RWPE2 (cell line): ENCODE measurements at regions not wholly inside any gene's neighbourhood (a gene's known extent, or its start where the extent isn't known, plus 50 kb on each side); places are given as distances from the start of the nearest gene placed in this dataset.

Experiments used
- ATAC-seq: fragments of 200-7000 bp; cut with Tn5 transposase; 3 replicates; pipeline ENCODE4 v1.9.1; 2021; ENCODE audit warnings: low read depth
- DNase-seq: peaks from one replicate; pipeline ENCODE4 v3.0.0-alpha.2; 2020; ENCODE audit warnings: low spot score
- H3K27ac ChIP-seq: fragments of 450-650 bp; 2 replicates; pipeline ENCODE4 v1.5.1; 2017; ENCODE audit warnings: mild to moderate bottlenecking; ENCODE audit not compliant: poor library complexity, severe bottlenecking
- H3K27me3 ChIP-seq: fragments of 250-450 bp; sonication (Bioruptor Pico); 2 replicates; pipeline ENCODE4 v1.5.1; 2021; ENCODE audit warnings: mild to moderate bottlenecking, moderate library complexity; ENCODE audit not compliant: insufficient read depth, poor library complexity, severe bottlenecking
- H3K36me3 ChIP-seq: fragments of 250-450 bp; sonication (Bioruptor Pico); 2 replicates; pipeline ENCODE4 v1.5.1; 2020; ENCODE audit warnings: low read depth, mild to moderate bottlenecking, moderate library complexity
- H3K4me1 ChIP-seq: fragments of 250-450 bp; sonication (Bioruptor Pico); 2 replicates; pipeline ENCODE4 v1.5.1; 2021; ENCODE audit warnings: mild to moderate bottlenecking, moderate library complexity; ENCODE audit not compliant: insufficient read depth, poor library complexity, severe bottlenecking
- H3K4me3 ChIP-seq: fragments of 250-450 bp; sonication (Bioruptor Pico); 2 replicates; pipeline ENCODE4 v1.5.1; 2021; ENCODE audit warnings: mild to moderate bottlenecking, moderate library complexity; ENCODE audit not compliant: severe bottlenecking
- H3K9me3 ChIP-seq: fragments of 250-450 bp; sonication (Bioruptor Pico); 2 replicates; pipeline ENCODE4 v1.5.1; 2021; ENCODE audit warnings: mild to moderate bottlenecking, moderate library complexity; ENCODE audit not compliant: severe bottlenecking
- TF ChIP-seq, protein P1 (sequence below): fragments of 450-650 bp; IDR thresholded peaks from one replicate; pipeline ENCODE4 v1.5.1; 2017; ENCODE audit warnings: mild to moderate bottlenecking, moderate library complexity; ENCODE audit not compliant: poor library complexity, severe bottlenecking

DNA sequence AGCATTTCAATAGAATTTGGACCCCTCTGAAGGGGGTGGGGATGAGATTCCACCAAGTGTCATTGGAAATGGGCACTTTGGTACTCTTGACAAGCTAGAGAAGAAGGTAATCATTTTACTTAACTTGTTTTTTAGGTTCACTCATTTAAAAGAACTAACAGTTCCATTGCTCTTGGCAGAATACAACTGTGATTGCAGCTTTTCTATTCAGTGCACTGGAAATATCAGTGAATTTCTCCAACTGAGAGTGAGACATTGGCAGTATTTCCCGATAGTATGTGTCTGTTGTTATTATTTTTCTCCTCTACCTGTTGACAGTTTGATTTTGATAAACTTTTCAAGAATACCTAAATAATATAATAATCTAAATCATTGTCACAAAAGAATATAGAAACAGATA, 1356.7 kb upstream of the NXPH2 start:
- H3K27ac ChIP-seq: no peak overlapping the region
- DNase-seq (no peak), ATAC-seq (no peak)
- H3K27me3 ChIP-seq: no peaks in the 10 kb centered on the region
- TF ChIP-seq, protein P1, sequence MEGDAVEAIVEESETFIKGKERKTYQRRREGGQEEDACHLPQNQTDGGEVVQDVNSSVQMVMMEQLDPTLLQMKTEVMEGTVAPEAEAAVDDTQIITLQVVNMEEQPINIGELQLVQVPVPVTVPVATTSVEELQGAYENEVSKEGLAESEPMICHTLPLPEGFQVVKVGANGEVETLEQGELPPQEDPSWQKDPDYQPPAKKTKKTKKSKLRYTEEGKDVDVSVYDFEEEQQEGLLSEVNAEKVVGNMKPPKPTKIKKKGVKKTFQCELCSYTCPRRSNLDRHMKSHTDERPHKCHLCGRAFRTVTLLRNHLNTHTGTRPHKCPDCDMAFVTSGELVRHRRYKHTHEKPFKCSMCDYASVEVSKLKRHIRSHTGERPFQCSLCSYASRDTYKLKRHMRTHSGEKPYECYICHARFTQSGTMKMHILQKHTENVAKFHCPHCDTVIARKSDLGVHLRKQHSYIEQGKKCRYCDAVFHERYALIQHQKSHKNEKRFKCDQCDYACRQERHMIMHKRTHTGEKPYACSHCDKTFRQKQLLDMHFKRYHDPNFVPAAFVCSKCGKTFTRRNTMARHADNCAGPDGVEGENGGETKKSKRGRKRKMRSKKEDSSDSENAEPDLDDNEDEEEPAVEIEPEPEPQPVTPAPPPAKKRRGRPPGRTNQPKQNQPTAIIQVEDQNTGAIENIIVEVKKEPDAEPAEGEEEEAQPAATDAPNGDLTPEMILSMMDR: no peak
- no peaks in the 10 kb centered on the region for H3K36me3 ChIP-seq
- no peak overlapping the region for H3K4me3 ChIP-seq
- no peaks in the 10 kb centered on the region for H3K9me3 ChIP-seq
- no peaks in the 10 kb centered on the region for H3K4me1 ChIP-seq

GRCh38 chr2:140136366-140136765, 1356.2 kb upstream of the NXPH2 start:
- no peaks in the 10 kb centered on the region for H3K27me3 ChIP-seq
- H3K9me3 ChIP-seq: no peaks in the 10 kb centered on the region
- TF ChIP-seq, protein P1: no peak
- no peak overlapping the region for H3K27ac ChIP-seq
- no peak overlapping the region for H3K4me3 ChIP-seq
- H3K36me3 ChIP-seq: no peaks in the 10 kb centered on the region
- no peaks in the 10 kb centered on the region for H3K4me1 ChIP-seq
- ATAC-seq: no peak
- no peak for DNase-seq

GRCh38 chr2:140128909-140129308, 1348.7 kb upstream of the NXPH2 start:
- no peaks in the 10 kb centered on the region for H3K27me3 ChIP-seq
- TF ChIP-seq, protein P1: no peak
- H3K9me3 ChIP-seq: no peaks in the 10 kb centered on the region

DNA sequence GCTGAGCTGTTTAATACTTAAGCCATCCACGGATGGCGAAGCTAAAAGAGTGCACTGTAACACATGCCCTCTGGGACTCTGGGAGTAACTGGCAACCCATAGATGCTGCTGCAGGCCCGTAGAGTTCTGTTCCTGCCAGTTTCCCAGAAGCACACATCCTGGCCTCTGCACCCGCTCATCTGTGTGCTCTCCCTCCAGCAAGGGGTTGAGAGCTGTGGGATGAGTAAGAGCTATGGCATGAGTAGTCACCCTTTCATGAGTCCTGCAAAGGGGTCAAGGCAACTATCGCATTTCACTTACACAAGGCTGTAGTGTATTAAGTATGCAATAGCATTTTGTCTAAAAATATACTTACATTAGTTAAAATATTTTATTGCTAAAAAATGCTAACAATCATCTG, 1341.8 kb upstream of the NXPH2 start:
- Histone ChIP-seq H3K36me3 (no peaks in the 10 kb centered on the region), H3K27me3 (peaks cover 3% of the 10 kb centered on the region), H3K27ac (no peak overlapping the region), H3K9me3 (no peaks in the 10 kb centered on the region), H3K4me3 (no peak overlapping the region), H3K4me1 (no peaks in the 10 kb centered on the region)
- ATAC-seq (no peak; the same call in 2 of the 3 replicates), DNase-seq (no peak)
- TF ChIP-seq, protein P1: no peak

More at GRCh38 chr2:140128909-140129308, 1348.7 kb upstream of the NXPH2 start:
- Histone ChIP-seq H3K4me1 (no peaks in the 10 kb centered on the region), H3K4me3 (no peak overlapping the region), H3K36me3 (no peaks in the 10 kb centered on the region), H3K27ac (no peak overlapping the region)
- ATAC-seq (no peak), DNase-seq (no peak)

DNA sequence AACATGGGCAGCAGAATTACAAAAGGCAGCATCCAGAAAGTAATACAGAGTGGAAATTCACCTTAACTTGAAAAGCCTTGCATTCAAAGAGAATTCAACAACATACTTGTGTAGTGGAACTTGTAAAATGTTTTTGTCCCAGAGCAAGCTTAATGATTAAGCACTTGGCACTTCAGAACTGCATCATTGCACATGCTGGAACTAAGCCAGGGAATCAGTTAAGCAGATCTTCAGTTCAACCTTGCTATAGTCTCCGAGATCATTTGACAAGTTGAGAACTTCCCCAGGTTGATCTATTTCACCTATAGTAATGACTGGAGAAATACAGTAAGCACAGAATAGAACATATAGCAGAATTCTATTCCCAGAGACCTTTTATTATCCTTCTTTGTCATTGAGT, 1337.2 kb upstream of the NXPH2 start:
- H3K36me3 ChIP-seq: no peaks in the 10 kb centered on the region
- H3K27ac ChIP-seq: no peak overlapping the region
- H3K4me3 ChIP-seq: no peak overlapping the region
- H3K9me3 ChIP-seq: no peaks in the 10 kb centered on the region
- H3K4me1 ChIP-seq: no peaks in the 10 kb centered on the region
- TF ChIP-seq, protein P1: no peak
- DNase-seq (no peak), ATAC-seq (no peak)
- H3K27me3 ChIP-seq: peaks cover 3% of the 10 kb centered on the region
